ENCODE measurements at regions not wholly inside any gene's neighbourhood (a gene's known extent, or its start where the extent isn't known, plus 50 kb on each side); places are given as distances from the start of the nearest gene placed in this dataset.
"Not testable (repeated sequence)": the region's sequence is repeated elsewhere in the genome, so short reads cannot be mapped to it uniquely, and the experiment has no call there.

- no peak for DNase-seq
Observed at GRCh38 chr6:10343320-10343719, 71.6 kb downstream of the TFAP2A start.

DNA sequence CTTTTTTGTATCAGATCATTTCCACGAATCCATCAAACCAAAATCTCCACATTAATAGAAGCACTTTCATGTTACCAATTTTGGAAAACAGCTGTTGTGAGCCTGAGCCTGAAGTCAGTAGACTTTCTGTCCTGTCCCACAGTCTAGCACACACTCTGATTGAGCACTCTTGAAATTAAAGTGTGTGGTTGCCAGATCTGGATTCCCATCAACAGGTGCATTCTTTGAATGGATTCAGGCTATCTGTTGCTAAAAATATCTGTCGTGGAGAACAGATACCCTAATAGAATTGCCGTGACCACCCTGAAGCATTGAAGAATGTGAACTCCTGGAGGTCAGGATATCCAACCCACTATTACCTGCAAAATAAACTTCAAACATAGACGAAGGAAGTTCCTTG, 73.3 kb downstream of the TFAP2A start:
- DNase-seq: no peak

- DNase-seq: no peak
Observed at GRCh38 chr6:10338151-10338550, 76.7 kb downstream of the TFAP2A start.

DNA sequence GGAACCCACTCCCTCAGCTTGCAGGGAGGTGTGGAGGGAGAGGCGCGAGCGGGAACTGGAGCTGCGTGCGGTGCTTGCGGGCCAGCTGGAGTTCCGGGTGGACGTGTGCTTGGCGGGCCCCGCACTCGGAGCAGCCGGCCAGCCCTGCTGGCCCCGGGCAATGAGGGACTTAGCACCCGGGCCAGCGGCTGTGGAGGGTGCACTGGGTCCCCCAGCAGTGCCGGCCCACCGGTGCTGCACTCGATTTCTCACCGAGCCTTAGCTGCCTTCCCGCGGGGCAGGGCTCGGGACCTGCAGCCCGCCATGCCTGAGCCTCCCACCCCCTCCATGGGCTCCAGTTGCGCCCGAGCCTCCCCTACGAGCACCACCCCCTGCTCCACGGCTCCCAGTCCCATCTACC, 77.5 kb downstream of the TFAP2A start:
- not testable (repeated sequence) for DNase-seq

DNA sequence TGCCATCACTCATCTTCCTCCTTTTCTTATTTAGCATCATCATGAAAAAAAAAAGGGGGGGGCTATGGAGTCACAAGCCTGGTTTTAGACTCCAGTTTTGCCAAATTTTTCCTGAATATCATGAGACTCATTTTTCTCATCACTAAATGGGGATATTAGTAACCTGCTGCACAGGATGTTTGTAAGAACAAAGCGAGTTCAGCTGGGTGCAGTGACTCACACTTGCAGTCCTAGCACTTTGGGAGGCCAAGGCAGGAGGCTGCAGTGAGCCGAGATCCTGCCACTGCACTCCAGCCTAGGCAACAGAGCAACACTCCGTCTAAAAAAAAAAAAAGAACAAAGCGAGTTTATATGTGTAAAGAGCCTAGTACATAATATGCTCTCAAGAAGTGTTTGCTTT, 82.8 kb downstream of the TFAP2A start:
- DNase-seq: no peak

DNA sequence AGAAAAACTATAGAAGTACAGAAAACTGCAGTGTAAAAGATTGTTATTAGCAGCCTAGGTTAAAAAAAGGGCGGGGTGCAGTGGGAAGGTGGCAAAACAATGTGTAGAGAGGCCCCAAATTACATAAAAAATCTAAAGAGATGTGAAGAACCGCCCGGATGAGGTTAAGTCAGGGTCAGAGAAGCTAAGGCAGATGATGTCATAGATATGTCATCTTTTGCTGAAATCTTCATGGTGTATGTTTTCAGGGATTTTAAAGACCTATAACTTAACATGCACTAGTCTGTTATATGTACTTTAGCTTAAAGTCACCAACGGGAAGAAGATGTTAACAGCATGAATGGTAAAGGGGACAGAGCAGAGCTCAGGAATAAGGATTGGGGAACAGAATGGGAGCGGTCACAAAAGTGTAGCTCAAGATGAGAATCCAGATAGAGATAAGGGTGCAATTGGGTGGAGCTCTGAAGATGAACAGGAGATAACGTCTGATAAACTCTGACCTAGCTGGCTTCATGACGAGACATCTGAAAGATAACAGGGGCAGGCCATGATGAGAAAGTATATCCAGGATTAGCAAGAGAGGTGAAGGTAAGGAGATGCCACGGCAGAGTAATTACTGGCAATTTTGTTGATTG, 83.4 kb downstream of the TFAP2A start:
- no peak for DNase-seq

DNA sequence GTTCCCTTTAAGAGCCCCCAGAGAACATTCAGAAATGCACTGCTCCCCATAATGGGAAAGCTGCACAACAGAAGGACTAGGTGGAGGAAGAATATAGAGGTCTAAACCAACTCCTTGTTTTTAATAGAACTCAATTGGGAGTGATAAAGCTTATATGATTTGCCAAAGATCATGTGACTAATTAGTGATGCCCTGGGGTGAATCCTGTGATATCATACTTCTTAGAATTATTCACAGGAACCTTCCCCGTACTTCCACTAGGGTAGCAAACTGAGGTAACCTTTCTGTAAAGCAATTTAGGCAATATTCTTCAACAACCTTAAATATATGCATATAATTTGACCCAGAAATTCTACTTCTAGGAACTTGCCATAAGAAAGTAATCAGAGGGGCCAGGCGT, 84.4 kb downstream of the TFAP2A start:
- no peak for DNase-seq

GRCh38 chr6:10323018-10323417, 91.9 kb downstream of the TFAP2A start:
- no peak for DNase-seq

DNA sequence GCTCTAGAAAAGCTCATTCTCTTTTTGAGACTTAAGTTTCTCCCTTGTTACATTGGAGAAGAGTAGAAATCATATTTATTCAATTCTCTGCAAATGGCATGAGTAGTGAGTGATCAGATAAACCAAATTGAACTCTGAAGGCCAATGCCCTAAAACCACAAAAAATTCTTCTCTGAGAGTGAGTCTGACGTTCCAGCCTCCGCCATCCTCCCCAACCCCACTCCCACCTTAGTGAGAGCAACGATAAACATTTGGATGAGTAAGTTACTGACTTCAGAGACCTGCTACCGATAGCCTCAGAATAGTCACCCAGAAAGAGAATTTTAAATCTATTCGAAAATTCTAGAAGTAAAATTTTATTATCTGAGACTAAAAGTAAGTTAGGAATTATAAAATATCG, 94.6 kb downstream of the TFAP2A start:
- no peak for DNase-seq

- DNase-seq: no peak
Observed at GRCh38 chr6:10316373-10316721, 98.5 kb downstream of the TFAP2A start.

DNA sequence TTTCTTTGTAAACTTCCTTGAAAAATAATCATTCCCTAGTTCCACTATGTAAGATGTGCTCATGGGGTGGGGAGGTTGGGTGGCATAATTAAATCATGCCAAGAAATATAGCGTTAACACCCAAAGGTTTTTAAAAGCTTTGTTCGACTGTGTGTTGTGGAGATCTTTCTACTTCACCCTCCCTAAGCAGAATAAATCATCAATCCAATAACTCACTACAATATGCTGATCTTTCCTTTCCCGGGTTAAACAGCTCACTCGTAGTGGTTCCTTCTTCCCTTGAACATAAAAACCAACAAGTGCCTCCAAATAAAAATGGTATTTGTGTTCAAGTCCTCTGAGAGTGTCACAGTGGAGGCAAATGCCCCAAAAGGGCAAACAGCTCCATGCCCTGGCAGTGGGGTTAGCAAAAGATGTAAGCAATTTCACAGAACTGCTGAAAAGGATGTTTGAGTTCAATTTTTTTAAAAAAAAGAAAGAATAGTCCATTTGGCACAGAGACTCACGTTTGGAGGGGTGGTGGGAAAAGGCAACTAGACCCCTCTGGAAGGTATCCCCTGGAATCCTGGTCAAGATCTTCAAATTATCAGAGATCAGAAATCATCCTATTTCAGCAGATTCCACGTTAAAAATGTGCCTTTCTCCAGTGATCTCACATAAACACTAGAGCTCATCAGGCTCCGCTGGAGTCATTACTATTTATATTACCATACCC, 99.1 kb downstream of the TFAP2A start:
- no peak for DNase-seq

DNA sequence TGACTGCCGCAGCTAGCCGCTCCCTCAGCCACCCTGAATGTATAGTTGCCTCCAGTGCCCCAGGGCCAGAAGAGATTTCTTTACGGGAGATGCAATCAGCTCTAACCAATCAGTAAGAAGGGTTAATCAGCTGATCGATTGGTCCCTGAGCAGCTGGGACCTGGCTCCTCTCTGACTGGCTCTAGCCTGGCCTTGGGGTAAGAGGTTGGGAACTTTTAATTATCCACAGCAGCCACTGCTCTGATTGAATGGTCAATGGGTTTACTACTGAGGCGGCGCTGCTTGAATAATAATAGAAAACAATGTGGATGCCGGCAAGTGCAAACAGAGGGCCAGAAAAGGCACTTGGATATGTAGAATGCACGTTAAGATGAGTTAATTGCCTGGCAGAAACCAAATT, 99.8 kb downstream of the TFAP2A start:
- no peak for DNase-seq

GRCh38 chr6:10314163-10314955, 100.5 kb downstream of the TFAP2A start:
- DNase-seq: no peak

GRCh38 chr6:10313799-10314162, 101.1 kb downstream of the TFAP2A start:
- DNase-seq: no peak

DNA sequence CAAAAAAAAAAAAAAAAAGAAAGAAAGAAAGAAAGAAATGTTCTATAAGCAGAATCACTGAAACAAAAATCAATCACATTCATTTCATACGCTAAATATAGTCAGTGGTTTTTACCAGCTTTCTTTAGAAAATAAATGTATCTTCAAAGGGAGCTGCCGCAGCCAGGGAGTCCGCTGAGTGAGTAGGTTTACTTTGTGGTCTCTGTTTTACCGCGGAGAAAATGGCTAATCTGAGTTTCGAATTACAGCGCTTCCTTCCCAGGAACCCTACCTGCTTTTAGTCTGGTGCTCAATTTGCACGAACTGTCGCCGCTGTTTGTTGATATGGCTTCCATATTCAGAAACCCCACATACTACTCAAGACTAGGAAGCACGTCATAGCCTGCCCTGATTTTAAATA, 102.4 kb downstream of the TFAP2A start:
- no peak for DNase-seq

GRCh38 chr6:10311546-10312405, 103.1 kb downstream of the TFAP2A start:
- not testable (repeated sequence) for DNase-seq

- no peak for DNase-seq
Observed at GRCh38 chr6:10310826-10311225, 104.0 kb downstream of the TFAP2A start.

- no peak for DNase-seq
Observed at GRCh38 chr6:10310330-10310653, 104.6 kb downstream of the TFAP2A start.

DNA sequence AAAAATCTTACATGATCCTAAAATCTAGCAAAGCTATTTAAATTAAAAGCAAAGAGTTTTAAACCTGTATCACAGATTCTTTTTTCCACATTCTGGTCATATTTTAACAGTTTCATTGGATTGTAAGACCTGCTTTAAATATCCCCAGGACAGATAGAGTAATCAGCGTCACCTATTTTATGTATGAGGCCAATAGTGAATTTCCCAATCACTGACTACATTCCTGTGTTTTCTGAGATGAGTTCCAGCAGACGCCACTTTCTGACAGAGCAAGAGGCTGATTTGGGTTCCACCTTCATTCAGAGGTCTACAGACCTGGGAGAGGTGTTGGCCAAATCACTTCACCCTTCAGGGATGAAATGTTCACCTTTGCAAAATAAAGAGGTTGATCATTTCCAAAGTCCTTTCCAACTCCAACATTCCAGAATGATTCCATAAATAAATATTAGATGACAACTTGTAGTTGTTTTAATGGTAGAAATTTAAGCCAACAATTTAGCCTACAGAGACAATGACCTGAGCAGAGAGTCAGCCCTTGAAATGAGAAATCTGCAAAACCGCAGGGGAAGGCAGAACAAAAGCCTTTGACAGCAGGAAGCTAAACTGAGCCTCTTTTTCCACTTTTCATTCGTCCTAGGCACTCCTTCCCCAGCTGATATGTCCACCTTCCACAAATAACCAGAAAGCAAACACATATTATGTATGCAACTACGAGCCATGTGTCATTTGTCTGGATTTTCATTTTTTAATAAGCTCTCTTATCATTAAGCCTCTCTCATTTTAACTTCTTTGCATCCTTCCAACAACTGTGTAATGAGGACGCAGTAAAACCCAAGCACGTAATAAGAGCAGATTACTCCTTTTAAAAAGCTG, 105.2 kb downstream of the TFAP2A start:
- no peak for DNase-seq

DNA sequence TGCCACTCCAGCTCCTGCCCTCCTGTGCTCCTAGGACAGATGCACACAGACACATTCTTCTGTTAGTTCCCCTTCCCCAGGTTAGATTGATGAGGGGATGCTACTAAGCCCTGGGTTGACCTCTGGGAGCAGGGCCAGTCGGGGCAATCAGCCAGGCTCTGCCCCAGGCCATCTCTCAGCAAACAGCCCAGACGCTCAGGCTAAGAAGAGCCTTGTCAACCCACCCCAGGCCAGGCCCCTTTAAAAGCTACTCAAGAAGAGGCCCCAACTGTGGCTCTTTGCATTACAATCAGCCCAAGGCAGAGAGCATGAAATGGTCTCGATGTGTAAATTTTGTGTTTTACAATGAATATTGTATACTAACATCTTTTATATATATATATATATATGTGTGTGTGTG, 107.4 kb downstream of the TFAP2A start:
- no peak for DNase-seq

DNA sequence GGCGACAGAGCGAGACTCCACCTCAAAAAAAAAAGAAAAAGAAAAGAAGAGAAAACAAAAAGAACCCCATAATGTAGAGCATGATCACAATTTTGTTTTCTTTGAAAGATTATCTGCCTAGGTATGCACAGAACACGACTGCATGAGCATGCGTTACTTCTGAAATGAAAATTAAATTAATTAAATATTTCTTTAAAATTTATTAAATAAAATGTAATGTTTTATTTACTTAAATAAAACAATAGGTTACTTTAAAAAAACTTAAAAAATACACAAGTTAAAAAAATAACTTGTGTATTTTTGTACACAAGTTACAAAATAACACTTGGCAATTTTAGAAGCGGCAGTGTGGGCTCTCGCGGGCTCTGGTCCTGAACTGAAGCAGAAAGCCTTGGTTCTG, 107.8 kb downstream of the TFAP2A start:
- DNase-seq: no peak

- DNase-seq: no peak
Observed at GRCh38 chr6:10305790-10306415, 109.0 kb downstream of the TFAP2A start.
